ENCODE measurements at regions not wholly inside any gene's neighbourhood (a gene's known extent, or its start where the extent isn't known, plus 50 kb on each side); places are given as distances from the start of the nearest gene placed in this dataset.

GRCh38 chr4:1506956-1507721 lies 100.9 kb upstream of the NKX1-1 start:
- H3K4me2 ChIP-seq (ENCODE audit: low read depth, low read length, poor library complexity, severe bottlenecking): no peak overlapping the region
- no peaks in the 10 kb centered on the region for H3K79me2 ChIP-seq (ENCODE audit: insufficient read depth, low read length)
- H4K20me1 ChIP-seq (ENCODE audit: low read depth, low read length): no peaks in the 10 kb centered on the region
- H3K9ac ChIP-seq (ENCODE audit: low read length): no peak overlapping the region
- H3K27me3 ChIP-seq (ENCODE audit: low read length): no peaks in the 10 kb centered on the region
- H2AFZ ChIP-seq (ENCODE audit: low read depth, low read length, severe bottlenecking): no peak overlapping the region
- no peaks in the 10 kb centered on the region for H3K36me3 ChIP-seq (ENCODE audit: low read length)
- H3K9me3 ChIP-seq (ENCODE audit: insufficient read depth, low read length): no peaks in the 10 kb centered on the region
- H3K9me2 ChIP-seq (replicated peaks; ENCODE audit: insufficient read depth, low read length): no peaks in the 10 kb centered on the region
- TF ChIP-seq CTCF (IDR thresholded peaks at IDR 0.05; ENCODE audit: insufficient read depth, low read length, poor library complexity, severe bottlenecking) (no peak), EZH2phosphoT487 (conservative IDR thresholded peaks at IDR 0.05; ENCODE audit: low read length) (no peak)
- no peaks in the 10 kb centered on the region for H3F3A ChIP-seq (ENCODE audit: insufficient read depth)
- no peak overlapping the region for H3K4me3 ChIP-seq (ENCODE audit: insufficient read depth, low read length, poor library complexity, severe bottlenecking)
- H3K27ac ChIP-seq (ENCODE audit: low read depth, low read length): no peak overlapping the region

GRCh38 chr4:1505511-1506460 lies 99.5 kb upstream of the NKX1-1 start:
- Histone ChIP-seq H3K36me3 (ENCODE audit: low read length) (no peaks in the 10 kb centered on the region), H3K9ac (ENCODE audit: low read length) (no peak overlapping the region), H3K79me2 (ENCODE audit: insufficient read depth, low read length) (no peaks in the 10 kb centered on the region), H3K27ac (ENCODE audit: low read depth, low read length) (no peak overlapping the region), H3K4me2 (ENCODE audit: low read depth, low read length, poor library complexity, severe bottlenecking) (no peak overlapping the region), H4K20me1 (ENCODE audit: low read depth, low read length) (no peaks in the 10 kb centered on the region), H3K9me3 (ENCODE audit: insufficient read depth, low read length) (no peaks in the 10 kb centered on the region), H3K27me3 (ENCODE audit: low read length) (no peaks in the 10 kb centered on the region), H3K4me3 (ENCODE audit: insufficient read depth, low read length, poor library complexity, severe bottlenecking) (no peak overlapping the region), H2AFZ (ENCODE audit: low read depth, low read length, severe bottlenecking) (no peak overlapping the region), H3F3A (ENCODE audit: insufficient read depth) (no peaks in the 10 kb centered on the region), H3K9me2 (replicated peaks; ENCODE audit: insufficient read depth, low read length) (no peaks in the 10 kb centered on the region)
- TF ChIP-seq CTCF (IDR thresholded peaks at IDR 0.05; ENCODE audit: insufficient read depth, low read length, poor library complexity, severe bottlenecking) (no peak), EZH2phosphoT487 (conservative IDR thresholded peaks at IDR 0.05; ENCODE audit: low read length) (no peak)

GRCh38 chr4:1504595-1505500 lies 98.6 kb upstream of the NKX1-1 start:
- H3K27ac ChIP-seq (ENCODE audit: low read depth, low read length): no peak overlapping the region
- H4K20me1 ChIP-seq (ENCODE audit: low read depth, low read length): no peaks in the 10 kb centered on the region
- H3K4me3 ChIP-seq (ENCODE audit: insufficient read depth, low read length, poor library complexity, severe bottlenecking): no peak overlapping the region
- no peak overlapping the region for H3K9ac ChIP-seq (ENCODE audit: low read length)
- no peaks in the 10 kb centered on the region for H3F3A ChIP-seq (ENCODE audit: insufficient read depth)
- no peaks in the 10 kb centered on the region for H3K27me3 ChIP-seq (ENCODE audit: low read length)
- no peaks in the 10 kb centered on the region for H3K79me2 ChIP-seq (ENCODE audit: insufficient read depth, low read length)
- H3K9me2 ChIP-seq (replicated peaks; ENCODE audit: insufficient read depth, low read length): no peaks in the 10 kb centered on the region
- no peaks in the 10 kb centered on the region for H3K9me3 ChIP-seq (ENCODE audit: insufficient read depth, low read length)
- H3K36me3 ChIP-seq (ENCODE audit: low read length): no peaks in the 10 kb centered on the region
- no peak overlapping the region for H2AFZ ChIP-seq (ENCODE audit: low read depth, low read length, severe bottlenecking)
- no peak overlapping the region for H3K4me2 ChIP-seq (ENCODE audit: low read depth, low read length, poor library complexity, severe bottlenecking)
- TF ChIP-seq EZH2phosphoT487 (conservative IDR thresholded peaks at IDR 0.05; ENCODE audit: low read length) (no peak), CTCF (IDR thresholded peaks at IDR 0.05; ENCODE audit: insufficient read depth, low read length, poor library complexity, severe bottlenecking) (no peak)
